IPS DF 4.7 (cell line): ENCODE measurements at regions not wholly inside any gene's neighbourhood (a gene's known extent, or its start where the extent isn't known, plus 50 kb on each side); places are given as distances from the start of the nearest gene placed in this dataset.
"Not testable (repeated sequence)": the region's sequence is repeated elsewhere in the genome, so short reads cannot be mapped to it uniquely, and the experiment has no call there.

Experiments
- DNase-seq: peaks from one replicate; pipeline ENCODE4 v3.0.0-alpha.2; 2013; ENCODE audit warnings: low spot score; ENCODE audit errors: extremely low read depth

GRCh38 chr11:38594895-38595294, 1996.9 kb upstream of the RAG2 start:
- DNase-seq, result no peak

- no peak for DNase-seq
These were observed 1995.6 kb upstream of the RAG2 start for GRCh38 chr11:38593649-38594048.

- no peak for DNase-seq
These were observed 1984.7 kb upstream of the RAG2 start for GRCh38 chr11:38582756-38583155.

- DNase-seq, result no peak
These were observed 1984.1 kb upstream of the RAG2 start for GRCh38 chr11:38582151-38582550.

- no peak for DNase-seq
These were observed 1979.7 kb upstream of the RAG2 start for GRCh38 chr11:38577769-38578168.

GRCh38 chr11:38562562-38562961, 1964.5 kb upstream of the RAG2 start:
- DNase-seq, result no peak

- DNase-seq, result no peak
These were observed 1955.1 kb upstream of the RAG2 start for GRCh38 chr11:38553148-38553547.

GRCh38 chr11:38547462-38547861, 1949.4 kb upstream of the RAG2 start:
- no peak for DNase-seq

- DNase-seq, result no peak
These were observed 1946.0 kb upstream of the RAG2 start for GRCh38 chr11:38543986-38544385.

GRCh38 chr11:38543311-38543710, 1945.3 kb upstream of the RAG2 start:
- no peak for DNase-seq

- DNase-seq, result no peak
These were observed 1941.0 kb upstream of the RAG2 start for GRCh38 chr11:38538866-38539680.

- DNase-seq, result no peak
These were observed 1932.2 kb upstream of the RAG2 start for GRCh38 chr11:38530226-38530625.

GRCh38 chr11:38524945-38525344, 1926.9 kb upstream of the RAG2 start:
- DNase-seq, result no peak

- DNase-seq, result no peak
These were observed 1920.0 kb upstream of the RAG2 start for GRCh38 chr11:38517991-38518390.

- not testable (repeated sequence) for DNase-seq
These were observed 1914.8 kb upstream of the RAG2 start for GRCh38 chr11:38512830-38513229.

- DNase-seq, result no peak
These were observed 1912.0 kb upstream of the RAG2 start for GRCh38 chr11:38510041-38510440.

- DNase-seq, result no peak
These were observed 1905.8 kb upstream of the RAG2 start for GRCh38 chr11:38503876-38504275.

GRCh38 chr11:38498721-38499120, 1900.7 kb upstream of the RAG2 start:
- no peak for DNase-seq

- DNase-seq, result no peak
These were observed 1894.0 kb upstream of the RAG2 start for GRCh38 chr11:38491986-38492385.

- no peak for DNase-seq
These were observed 1883.4 kb upstream of the RAG2 start for GRCh38 chr11:38481391-38481790.

- no peak for DNase-seq
These were observed 1879.0 kb upstream of the RAG2 start for GRCh38 chr11:38476808-38477575.

- DNase-seq, result no peak
These were observed 1863.7 kb upstream of the RAG2 start for GRCh38 chr11:38461751-38462150.

- no peak for DNase-seq
These were observed 1862.9 kb upstream of the RAG2 start for GRCh38 chr11:38460896-38461295.
